ENCODE measurements at regions not wholly inside any gene's neighbourhood (a gene's known extent, or its start where the extent isn't known, plus 50 kb on each side); places are given as distances from the start of the nearest gene placed in this dataset.

DNA sequence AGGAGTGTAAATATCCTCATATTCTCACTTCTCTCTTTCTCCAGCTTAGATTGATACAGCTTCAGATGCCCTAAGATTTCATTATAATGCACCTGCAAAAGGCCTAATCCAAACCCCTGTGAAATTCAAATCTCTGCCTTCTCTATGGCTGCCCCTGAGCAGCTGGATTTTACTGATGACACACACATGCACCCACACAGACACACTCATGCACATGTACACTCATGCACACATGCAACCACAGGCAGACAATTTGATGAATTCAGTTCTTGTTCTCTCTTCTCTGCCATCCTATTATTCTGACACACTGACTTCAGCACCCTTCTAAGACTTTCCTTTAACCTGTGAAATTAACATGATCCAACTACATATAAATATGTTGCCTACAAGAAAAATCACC is 563.2 kb downstream of the RNF144A start:
- TF ChIP-seq SRF (IDR thresholded peaks at IDR 0.05; ENCODE audit: low read depth), result no peak
- TF ChIP-seq, protein P1, sequence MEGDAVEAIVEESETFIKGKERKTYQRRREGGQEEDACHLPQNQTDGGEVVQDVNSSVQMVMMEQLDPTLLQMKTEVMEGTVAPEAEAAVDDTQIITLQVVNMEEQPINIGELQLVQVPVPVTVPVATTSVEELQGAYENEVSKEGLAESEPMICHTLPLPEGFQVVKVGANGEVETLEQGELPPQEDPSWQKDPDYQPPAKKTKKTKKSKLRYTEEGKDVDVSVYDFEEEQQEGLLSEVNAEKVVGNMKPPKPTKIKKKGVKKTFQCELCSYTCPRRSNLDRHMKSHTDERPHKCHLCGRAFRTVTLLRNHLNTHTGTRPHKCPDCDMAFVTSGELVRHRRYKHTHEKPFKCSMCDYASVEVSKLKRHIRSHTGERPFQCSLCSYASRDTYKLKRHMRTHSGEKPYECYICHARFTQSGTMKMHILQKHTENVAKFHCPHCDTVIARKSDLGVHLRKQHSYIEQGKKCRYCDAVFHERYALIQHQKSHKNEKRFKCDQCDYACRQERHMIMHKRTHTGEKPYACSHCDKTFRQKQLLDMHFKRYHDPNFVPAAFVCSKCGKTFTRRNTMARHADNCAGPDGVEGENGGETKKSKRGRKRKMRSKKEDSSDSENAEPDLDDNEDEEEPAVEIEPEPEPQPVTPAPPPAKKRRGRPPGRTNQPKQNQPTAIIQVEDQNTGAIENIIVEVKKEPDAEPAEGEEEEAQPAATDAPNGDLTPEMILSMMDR (IDR thresholded peaks at IDR 0.05 in 2 of 3, conservative IDR thresholded peaks at IDR 0.05 in 1 of 3; ENCODE audit: borderline replicate concordance in 1 of 3, insufficient read depth in 1 of 3, low read depth in 2 of 3, low read length in 2 of 3), result no peak
- no peak for TF ChIP-seq POLR2AphosphoS5 (IDR thresholded peaks at IDR 0.05; ENCODE audit: low read depth, low read length)
- TF ChIP-seq CEBPB (IDR thresholded peaks at IDR 0.05; ENCODE audit: low read depth), result no peak
- TF ChIP-seq POLR2A (IDR thresholded peaks at IDR 0.05; ENCODE audit: borderline replicate concordance, extremely low read depth, insufficient read depth, insufficient read length), result no peak
- no peak for TF ChIP-seq RAD21 (IDR thresholded peaks at IDR 0.05; ENCODE audit: low read depth)
- TF ChIP-seq EZH2 (IDR thresholded peaks at IDR 0.05), result no peak
- TF ChIP-seq EZH2phosphoT487 (IDR thresholded peaks at IDR 0.05; ENCODE audit: borderline replicate concordance), result no peak
- no peak for TF ChIP-seq FOSL1 (IDR thresholded peaks at IDR 0.05; ENCODE audit: low read depth)
- TF ChIP-seq, protein P2, sequence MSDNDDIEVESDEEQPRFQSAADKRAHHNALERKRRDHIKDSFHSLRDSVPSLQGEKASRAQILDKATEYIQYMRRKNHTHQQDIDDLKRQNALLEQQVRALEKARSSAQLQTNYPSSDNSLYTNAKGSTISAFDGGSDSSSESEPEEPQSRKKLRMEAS (IDR thresholded peaks at IDR 0.05), result no peak
- no peak for TF ChIP-seq ELF1 (IDR thresholded peaks at IDR 0.05; ENCODE audit: borderline replicate concordance, low read depth)
